IPS-20b (cell line): ENCODE measurements at regions not wholly inside any gene's neighbourhood (a gene's known extent, or its start where the extent isn't known, plus 50 kb on each side); places are given as distances from the start of the nearest gene placed in this dataset.

Source experiments
- H3K27ac ChIP-seq: one replicate; pipeline ENCODE4 v1.5.1; 2013; ENCODE audit warnings: low read length
- H3K27me3 ChIP-seq: 2 replicates; pipeline ENCODE4 v1.6.1; 2013; ENCODE audit warnings: mild to moderate bottlenecking, low read length, inconsistent platforms; ENCODE audit not compliant: insufficient read depth
- H3K36me3 ChIP-seq: 2 replicates; pipeline ENCODE4 v1.6.1; 2013; ENCODE audit warnings: low read depth, mild to moderate bottlenecking, inconsistent platforms, low read length, moderate library complexity; ENCODE audit not compliant: insufficient read depth
- H3K4me1 ChIP-seq: 2 replicates; pipeline ENCODE4 v1.6.1; 2013; ENCODE audit warnings: mild to moderate bottlenecking, control low read depth, inconsistent platforms, low read length, moderate library complexity; ENCODE audit not compliant: insufficient read depth
- H3K4me3 ChIP-seq: 2 replicates; pipeline ENCODE4 v1.5.1; 2013; ENCODE audit warnings: mild to moderate bottlenecking, low read length, inconsistent platforms
- H3K9ac ChIP-seq: 2 replicates; pipeline ENCODE4 v1.6.1; 2013; ENCODE audit warnings: low read depth, mild to moderate bottlenecking, inconsistent platforms, low read length, moderate library complexity
- H3K9me3 ChIP-seq: 2 replicates; pipeline ENCODE4 v1.6.1; 2013; ENCODE audit warnings: mild to moderate bottlenecking, low read depth, low read length, inconsistent platforms; ENCODE audit not compliant: insufficient read depth

DNA sequence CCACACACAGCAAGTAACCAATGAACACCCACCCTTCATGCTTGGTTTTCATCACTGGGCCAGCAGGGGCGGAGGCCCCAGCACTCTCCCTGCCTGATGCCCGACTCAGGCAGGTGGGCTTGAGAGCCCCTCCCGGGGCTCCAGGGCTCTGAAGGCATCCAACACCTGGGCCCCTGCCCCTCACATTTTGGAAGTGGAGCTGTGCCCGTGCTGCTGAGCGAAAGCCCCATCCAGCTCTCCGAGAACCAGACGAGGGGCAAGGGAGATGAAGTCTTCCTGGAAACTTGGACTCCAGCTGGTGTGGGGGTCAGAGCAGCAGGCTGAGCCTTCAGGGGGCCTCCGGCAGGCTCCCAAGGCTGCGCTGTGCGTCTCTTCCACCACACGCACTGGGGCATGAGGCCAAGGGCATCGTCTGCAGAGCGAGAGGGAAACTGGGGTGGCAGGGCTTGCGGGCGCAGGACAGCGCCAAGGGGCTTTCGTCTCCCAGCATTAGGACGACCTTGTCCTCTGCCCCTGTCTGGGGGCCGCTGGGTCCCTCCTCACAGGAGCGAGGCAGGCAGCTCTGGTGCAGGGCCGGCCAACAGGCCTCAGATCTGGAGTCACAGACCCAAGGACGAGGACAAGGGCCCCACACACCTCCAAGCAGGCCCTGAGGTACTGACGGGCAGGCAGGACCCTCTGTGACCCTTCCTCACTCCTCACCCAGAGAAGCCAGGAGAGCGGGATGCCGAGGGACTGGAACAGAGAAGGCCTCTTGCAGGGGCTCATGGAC lies 108.3 kb upstream of the FAM20C start:
- no peak overlapping the region for H3K4me3 ChIP-seq
- no peak overlapping the region for H3K9ac ChIP-seq
- no peak overlapping the region for H3K27ac ChIP-seq
- no peaks in the 10 kb centered on the region for H3K9me3 ChIP-seq
- H3K27me3 ChIP-seq = no peaks in the 10 kb centered on the region
- H3K36me3 ChIP-seq = no peaks in the 10 kb centered on the region
- no peaks in the 10 kb centered on the region for H3K4me1 ChIP-seq

DNA sequence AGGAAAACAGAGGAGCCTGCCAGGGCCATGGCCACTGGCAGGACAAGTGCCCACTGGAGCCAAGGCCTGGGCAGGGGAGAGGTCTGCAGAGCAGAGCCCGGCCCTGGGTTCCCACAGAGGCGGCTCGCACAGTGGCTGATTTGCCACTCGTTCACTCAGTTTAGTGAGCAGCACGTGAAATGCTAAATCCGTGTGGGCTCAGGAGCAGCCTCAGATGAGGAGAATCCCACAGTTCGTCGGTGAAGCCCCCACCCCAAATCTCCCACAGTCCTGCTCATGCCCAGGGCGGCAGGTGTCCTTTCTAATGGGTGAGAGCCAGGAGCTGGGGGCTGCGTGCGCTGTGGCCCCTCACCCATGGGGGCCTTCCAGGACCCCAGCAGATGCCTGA lies 107.7 kb upstream of the FAM20C start:
- Histone ChIP-seq H3K9me3 (no peaks in the 10 kb centered on the region), H3K27me3 (no peaks in the 10 kb centered on the region), H3K9ac (no peak overlapping the region), H3K4me3 (no peak overlapping the region), H3K27ac (no peak overlapping the region), H3K4me1 (no peaks in the 10 kb centered on the region; the same call in 1 of the 2 replicates), H3K36me3 (no peaks in the 10 kb centered on the region)

DNA sequence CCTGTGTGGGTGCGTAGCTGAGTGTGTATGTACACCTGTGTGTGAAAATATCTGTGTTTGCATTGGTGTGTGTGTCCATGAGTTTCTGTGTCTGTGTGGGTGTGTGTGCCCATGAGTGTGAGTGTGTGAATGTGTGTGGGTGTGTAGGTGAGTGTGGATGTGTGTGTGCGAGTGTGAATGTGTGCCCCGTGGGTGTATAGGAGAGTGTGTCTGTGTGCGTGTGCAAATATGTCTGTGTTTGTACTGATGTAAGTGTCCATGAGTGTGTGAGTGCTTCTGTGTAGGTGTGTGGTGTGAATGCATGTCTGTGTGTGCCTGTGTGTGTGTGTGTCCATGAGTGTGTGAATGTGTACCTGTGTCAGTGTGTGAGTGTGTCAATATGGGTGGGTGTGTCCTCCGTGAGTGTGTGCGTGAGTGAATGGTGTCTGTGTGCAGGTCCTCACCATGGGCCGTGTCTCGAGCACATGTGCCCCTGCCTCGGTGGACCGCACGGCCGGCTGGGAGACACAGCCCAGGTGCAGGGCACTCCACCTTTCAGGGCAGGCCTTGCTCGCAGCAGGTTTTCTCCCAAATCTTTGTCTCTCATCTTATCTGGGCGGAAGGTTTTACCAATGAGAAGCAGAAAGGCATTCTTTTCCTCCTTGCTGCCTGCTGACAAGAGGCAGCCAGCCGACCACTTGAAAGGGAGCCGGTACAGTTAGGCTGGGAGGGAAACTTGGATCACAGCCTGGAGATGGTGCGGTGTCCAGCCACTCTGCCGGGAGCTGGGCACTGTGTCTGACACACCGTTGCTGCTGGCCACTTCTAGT lies 107.1 kb upstream of the FAM20C start:
- H3K4me1 ChIP-seq = peaks cover 3% of the 10 kb centered on the region; the same call in 1 of the 2 replicates
- no peaks in the 10 kb centered on the region for H3K9me3 ChIP-seq
- no peak overlapping the region for H3K4me3 ChIP-seq
- H3K27me3 ChIP-seq = no peaks in the 10 kb centered on the region
- H3K9ac ChIP-seq = no peak overlapping the region
- H3K36me3 ChIP-seq = no peaks in the 10 kb centered on the region
- H3K27ac ChIP-seq = no peak overlapping the region

DNA sequence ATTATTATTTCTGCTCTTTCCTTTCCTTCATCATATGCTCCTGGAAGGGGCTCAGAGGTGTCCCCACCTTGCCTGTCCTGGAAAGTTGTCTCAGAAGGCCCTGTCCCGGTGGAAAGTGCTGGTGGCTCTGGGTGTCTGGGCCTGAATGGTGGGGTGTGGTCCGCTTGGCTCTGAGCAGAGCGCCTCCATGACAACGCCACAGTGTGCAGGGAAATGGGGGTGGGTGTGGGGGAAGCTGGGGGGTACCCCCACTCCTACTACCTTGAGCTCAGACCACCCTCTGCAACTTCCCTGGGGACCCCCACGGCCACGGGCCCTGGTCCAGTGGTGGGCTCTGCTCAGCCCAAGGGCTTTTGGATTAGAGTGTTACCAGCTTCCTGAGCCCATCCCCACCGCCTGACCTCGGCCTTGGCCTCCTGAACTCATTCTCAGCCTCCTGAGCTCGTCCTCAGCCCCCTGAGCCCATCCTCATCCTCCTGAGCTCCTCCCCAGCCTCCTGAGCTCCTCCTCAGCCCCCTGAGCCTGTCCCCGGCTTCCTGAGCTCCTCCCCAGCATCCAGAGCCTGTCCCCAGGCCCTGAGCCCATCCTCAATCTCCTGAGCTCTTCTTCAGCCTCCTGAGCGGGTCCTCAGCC lies 106.4 kb upstream of the FAM20C start:
- Histone ChIP-seq H3K9ac (no peak overlapping the region), H3K36me3 (no peaks in the 10 kb centered on the region), H3K4me1 (peaks cover 3% of the 10 kb centered on the region; the same call in 1 of the 2 replicates), H3K4me3 (no peak overlapping the region), H3K27ac (no peak overlapping the region), H3K9me3 (no peaks in the 10 kb centered on the region), H3K27me3 (no peaks in the 10 kb centered on the region)

DNA sequence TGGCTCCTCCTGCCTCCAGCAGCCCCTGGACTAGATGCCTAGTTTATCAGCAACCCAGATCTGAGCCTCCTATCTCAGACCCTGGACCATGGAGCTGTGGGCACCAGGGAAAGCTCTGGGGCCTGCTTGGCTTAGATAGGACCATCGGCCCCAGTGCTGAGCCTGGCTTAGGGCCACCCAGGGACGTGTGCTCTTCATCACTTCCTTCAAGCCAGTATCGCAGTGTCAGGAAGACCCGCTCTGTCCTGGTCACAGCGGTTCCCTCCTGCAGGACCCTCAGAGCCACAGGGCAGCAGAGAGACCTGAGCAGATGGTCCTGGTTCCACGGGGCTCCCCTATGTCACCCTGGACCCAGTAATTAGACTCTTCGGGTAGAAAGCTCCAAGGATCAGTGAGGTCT lies 105.7 kb upstream of the FAM20C start:
- Histone ChIP-seq H3K9me3 (no peaks in the 10 kb centered on the region), H3K36me3 (no peaks in the 10 kb centered on the region), H3K4me3 (no peak overlapping the region), H3K27me3 (no peaks in the 10 kb centered on the region), H3K9ac (no peak overlapping the region), H3K27ac (no peak overlapping the region), H3K4me1 (peaks cover 3% of the 10 kb centered on the region; the same call in 1 of the 2 replicates)

DNA sequence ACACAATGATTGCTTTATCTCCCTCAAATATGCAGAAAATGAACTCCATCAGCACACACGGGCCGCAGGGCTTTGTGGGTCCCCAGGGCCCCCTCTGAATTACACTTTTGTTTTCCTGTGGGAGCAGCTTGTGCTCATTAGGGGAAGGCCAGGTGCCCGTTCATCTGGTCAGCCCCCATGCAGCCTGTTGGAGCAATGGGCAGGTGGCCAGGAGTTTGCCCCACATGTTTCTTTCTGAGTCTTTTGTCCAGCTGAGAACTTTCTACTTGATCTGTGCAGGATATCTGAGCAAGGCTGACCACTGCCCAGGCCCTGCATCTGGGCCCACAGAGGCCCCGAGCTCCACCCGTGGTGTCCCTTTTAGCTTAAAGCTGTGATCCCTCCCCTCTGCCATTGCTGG lies 105.3 kb upstream of the FAM20C start:
- no peaks in the 10 kb centered on the region for H3K36me3 ChIP-seq
- H3K27me3 ChIP-seq = no peaks in the 10 kb centered on the region
- peaks cover 7% of the 10 kb centered on the region; the same call in 1 of the 2 replicates for H3K4me1 ChIP-seq
- no peak overlapping the region for H3K9ac ChIP-seq
- H3K27ac ChIP-seq = no peak overlapping the region
- H3K9me3 ChIP-seq = no peaks in the 10 kb centered on the region
- H3K4me3 ChIP-seq = no peak overlapping the region

DNA sequence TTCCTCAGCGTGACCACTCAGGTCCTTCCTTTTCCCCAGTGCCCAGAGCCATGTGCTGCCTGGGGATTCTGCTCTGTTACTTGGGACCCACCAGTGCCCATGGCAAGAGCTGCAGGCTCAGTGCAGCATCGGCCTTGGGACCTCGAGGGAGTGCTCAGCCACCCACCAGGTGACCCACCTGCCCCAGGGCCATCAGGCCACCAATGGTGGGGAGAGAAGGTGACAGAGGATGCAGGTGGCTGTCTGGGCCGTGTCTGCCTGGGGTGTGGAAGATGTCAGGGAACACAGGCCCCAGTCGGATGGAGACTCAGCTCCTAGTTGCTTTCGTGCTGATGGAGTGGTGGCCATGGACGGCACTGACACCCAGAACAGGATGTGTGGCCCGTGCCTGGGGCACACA lies 104.7 kb upstream of the FAM20C start:
- Histone ChIP-seq H3K36me3 (no peaks in the 10 kb centered on the region), H3K27me3 (no peaks in the 10 kb centered on the region), H3K4me3 (no peak overlapping the region), H3K9ac (no peak overlapping the region), H3K27ac (no peak overlapping the region), H3K4me1 (peaks cover 13% of the 10 kb centered on the region; the same call in 1 of the 2 replicates), H3K9me3 (no peaks in the 10 kb centered on the region)

DNA sequence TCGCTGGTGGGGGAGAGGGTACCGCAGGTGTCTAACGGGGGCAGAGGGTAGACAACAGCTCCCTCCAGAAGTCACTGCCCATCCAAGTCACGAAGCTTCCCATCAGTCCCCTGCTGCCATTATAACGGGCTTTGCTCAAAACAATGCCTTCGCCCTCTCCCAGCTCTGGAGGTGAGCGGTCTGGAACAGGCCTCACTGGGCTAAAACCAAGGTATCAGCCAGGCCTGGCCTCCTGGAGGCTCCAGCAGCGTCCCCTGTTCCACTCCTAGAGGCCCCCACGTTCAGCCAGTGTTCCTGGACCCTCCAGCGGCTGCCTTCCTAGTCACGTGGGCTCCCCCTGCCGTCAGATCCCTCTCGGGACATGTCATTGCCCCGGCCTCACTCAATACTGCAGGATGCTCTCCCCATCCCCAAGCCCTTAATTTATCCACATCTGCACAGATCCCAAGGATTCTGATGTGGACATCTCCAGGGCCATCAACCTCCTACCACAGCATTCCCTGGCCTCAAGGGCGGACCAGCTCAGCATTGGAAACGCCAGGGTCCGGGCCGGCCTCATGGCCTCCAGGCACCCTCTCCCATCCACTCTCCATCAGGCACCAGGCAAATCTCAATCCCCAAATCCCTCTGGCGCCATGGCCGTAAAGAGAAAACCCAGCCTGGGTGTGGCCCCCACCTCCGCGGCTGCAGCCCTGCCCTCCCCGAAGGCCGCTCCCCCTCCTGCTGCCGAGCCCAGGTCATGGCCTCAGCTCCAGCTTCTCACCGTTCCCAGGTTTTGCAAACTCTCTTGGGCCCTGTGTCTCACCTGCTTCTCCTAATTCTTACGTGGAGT lies 104.1 kb upstream of the FAM20C start:
- Histone ChIP-seq H3K27me3 (no peaks in the 10 kb centered on the region), H3K4me1 (peaks cover 16% of the 10 kb centered on the region; the same call in 1 of the 2 replicates), H3K9ac (no peak overlapping the region), H3K9me3 (no peaks in the 10 kb centered on the region), H3K36me3 (no peaks in the 10 kb centered on the region), H3K27ac (no peak overlapping the region), H3K4me3 (no peak overlapping the region)

DNA sequence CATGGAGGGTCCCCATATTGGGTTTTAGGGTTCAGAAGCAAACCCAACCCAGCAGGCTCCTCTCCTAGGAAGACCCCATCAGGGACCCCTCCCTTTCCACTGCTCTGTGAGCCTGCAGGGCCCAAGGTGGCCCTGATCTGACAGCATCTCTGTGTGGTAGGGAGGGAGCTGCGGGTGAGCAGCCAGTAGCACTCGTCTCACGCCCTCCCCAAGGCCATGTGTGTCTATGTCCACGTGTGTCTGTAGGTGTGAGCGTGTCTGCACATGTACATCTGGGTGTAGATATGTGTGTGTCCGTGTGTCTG lies 103.5 kb upstream of the FAM20C start:
- H3K4me1 ChIP-seq = peaks cover 19% of the 10 kb centered on the region; the same call in 1 of the 2 replicates
- no peaks in the 10 kb centered on the region for H3K27me3 ChIP-seq
- H3K36me3 ChIP-seq = no peaks in the 10 kb centered on the region
- no peaks in the 10 kb centered on the region for H3K9me3 ChIP-seq
- no peak overlapping the region for H3K4me3 ChIP-seq
- H3K9ac ChIP-seq = no peak overlapping the region
- no peak overlapping the region for H3K27ac ChIP-seq

DNA sequence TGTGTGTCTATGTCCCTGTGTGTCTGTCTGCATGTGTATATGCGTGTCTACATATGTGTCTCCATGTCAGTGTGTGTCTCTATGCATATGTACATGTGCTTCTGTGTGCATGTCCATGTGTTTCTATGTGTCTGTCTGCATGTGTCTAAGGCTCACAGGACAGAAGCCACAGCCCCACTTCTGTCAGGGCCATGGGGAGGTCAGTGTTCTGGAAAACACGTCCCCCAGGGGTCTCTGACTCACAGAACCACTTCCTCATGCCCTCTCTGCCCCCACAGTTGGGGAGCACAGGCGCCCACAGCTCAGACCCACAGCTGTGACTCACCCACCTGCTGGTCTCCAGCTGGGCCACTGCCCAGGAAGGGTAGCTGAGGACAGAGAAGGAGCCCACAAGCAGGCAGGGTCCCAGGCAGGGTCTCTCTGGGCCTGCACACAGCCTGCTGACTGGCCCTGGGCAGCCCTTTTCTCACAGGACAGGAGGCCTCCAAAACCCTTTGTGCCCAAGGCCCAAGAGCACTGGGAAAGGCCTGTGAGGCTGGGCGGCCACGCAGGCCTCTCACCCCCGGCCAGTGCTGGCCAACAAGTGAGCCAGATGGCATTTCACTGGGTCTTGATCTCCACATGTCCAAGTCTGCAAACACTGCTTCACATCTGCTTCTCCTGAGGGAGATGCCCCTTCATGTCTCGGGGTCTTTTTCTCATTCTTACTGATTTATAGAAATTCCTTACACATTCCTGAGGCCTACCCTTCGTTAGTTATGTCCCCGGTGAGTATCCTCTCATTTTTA lies 102.9 kb upstream of the FAM20C start:
- no peak overlapping the region for H3K27ac ChIP-seq

More for the DNA sequence above, 102.9 kb upstream of the FAM20C start:
- H3K4me1 ChIP-seq = peaks cover 24% of the 10 kb centered on the region
- no peak overlapping the region for H3K9ac ChIP-seq
- no peaks in the 10 kb centered on the region for H3K9me3 ChIP-seq
- no peaks in the 10 kb centered on the region for H3K27me3 ChIP-seq
- no peaks in the 10 kb centered on the region for H3K36me3 ChIP-seq
- H3K4me3 ChIP-seq = no peak overlapping the region
